Activated CD4-positive, alpha-beta T cell treated with anti-CD3 and anti-CD28 coated beads for 1 hour (primary cell): ENCODE measurements at regions not wholly inside any gene's neighbourhood (a gene's known extent, or its start where the extent isn't known, plus 50 kb on each side); places are given as distances from the start of the nearest gene placed in this dataset.

Experiments used
- DNase-seq: peaks from one replicate; pipeline ENCODE4 v3.0.0-alpha.2; 2020

DNA sequence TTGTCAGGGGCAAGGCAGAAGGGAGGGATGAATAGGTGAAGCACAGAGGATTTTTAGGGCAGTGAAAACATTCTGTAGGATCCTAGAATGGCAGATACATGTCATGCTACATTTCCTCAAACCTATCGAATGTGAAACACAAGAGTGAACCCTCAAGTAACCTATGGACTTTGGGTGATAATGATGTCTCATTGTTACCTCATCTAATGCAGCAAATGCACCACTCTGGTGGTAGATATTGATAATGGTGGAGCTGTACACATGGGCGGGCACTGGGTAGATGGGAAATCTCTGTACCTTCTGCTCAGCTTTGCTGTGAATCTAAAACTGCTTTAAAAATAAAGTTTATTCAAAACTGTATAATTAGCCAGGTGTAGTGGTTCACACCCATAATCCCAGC, 95.2 kb upstream of the NCK2 start:
- DNase-seq = no peak

DNA sequence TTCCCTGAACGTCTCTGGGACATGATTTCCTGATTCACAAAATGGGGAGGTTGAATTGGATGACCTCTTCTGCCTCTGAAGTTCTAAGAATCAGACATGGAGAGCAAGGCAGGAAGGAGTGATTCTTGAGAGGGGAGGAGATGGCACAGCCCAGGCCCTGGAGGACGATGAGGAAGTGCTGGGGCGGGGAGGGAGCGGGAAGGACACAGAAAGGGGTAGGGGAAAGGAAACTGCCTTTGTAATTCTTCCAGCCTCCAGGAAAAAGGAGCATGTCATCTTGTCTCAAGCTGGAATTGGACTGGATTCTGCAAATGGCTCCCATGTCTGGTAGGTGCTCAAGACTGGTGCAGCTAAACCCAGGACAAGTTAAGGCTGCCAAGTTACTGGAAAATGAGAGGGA, 97.0 kb upstream of the NCK2 start:
- no peak for DNase-seq

- DNase-seq = no peak
These were observed 98.0 kb upstream of the NCK2 start for GRCh38 chr2:105646774-105647076.

DNA sequence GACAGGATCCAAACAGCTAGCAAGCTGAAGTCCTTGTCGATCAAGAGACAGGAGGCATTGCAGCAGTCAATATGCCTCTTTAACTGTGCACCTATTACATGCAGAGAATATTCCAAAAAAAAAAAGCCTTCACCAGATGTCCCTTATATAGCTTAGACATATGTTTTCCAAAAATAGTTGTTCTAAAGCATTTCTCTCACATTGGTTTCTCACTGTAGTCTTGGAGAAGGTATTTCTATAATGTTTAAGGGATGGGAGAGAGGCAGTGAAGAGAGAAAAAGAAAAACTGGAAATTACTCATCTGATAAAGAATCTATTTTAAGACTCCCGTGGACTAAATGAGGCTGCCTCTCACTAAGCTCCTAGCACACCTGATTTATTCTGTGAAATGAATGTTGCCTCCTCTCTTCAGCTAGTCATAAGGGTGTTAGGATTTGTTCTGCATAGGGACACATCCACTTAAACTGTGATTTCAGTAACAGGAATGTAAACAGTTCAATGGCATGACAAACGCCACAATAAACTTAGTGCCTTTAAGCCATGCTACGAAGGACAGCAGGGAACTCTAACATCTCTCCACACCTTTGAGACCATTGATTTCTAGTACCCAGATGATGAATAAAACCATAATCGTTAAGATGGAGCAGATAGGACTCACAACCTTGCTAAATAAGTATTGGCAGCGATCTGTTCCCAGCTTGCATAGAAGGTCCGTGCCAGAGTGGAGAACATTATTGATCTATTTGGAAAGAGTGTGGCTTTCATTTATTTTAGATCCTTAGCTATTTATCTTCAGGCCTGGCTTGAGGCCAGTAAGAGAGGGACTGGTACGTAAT, 98.6 kb upstream of the NCK2 start:
- no peak for DNase-seq

- DNase-seq = no peak
These were observed 99.4 kb upstream of the NCK2 start for GRCh38 chr2:105645031-105645937.

DNA sequence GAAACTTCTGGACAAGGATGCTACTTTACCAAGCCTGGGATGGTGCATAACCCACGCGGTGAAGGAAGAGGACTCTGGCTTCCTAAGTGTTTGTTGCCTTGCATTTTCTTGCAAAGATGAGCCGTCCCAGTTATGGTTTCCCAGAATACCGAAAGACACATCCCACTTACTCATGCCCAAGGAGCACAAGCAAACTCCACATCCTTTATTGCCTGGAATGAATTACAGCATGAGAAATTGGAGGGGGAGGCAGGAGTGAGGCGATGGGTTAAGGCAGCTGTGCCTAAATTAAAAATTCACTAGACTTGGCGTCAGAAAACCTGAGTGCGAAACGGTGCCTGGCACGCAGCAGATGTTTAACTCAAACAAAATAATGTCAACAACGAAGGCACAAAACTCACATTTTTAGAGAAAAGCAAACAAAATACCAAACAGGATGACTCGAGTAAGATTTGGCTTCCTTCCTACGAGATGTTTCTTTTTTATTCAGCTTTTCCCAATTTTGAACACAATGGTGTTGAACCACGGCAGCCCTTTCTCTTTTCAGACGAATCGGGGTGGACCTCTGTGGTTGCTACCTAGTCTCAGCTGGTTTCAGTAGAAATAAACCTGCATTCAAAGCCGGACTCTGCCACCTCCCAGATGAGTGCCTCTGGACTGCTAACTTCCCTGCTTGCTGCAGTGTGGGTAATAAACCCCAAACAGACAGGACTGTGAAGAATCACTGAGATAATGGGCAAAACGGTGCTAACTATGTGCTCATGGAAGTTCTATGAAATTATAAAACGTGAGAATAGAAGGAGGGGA, 100.3 kb upstream of the NCK2 start:
- no peak for DNase-seq

DNA sequence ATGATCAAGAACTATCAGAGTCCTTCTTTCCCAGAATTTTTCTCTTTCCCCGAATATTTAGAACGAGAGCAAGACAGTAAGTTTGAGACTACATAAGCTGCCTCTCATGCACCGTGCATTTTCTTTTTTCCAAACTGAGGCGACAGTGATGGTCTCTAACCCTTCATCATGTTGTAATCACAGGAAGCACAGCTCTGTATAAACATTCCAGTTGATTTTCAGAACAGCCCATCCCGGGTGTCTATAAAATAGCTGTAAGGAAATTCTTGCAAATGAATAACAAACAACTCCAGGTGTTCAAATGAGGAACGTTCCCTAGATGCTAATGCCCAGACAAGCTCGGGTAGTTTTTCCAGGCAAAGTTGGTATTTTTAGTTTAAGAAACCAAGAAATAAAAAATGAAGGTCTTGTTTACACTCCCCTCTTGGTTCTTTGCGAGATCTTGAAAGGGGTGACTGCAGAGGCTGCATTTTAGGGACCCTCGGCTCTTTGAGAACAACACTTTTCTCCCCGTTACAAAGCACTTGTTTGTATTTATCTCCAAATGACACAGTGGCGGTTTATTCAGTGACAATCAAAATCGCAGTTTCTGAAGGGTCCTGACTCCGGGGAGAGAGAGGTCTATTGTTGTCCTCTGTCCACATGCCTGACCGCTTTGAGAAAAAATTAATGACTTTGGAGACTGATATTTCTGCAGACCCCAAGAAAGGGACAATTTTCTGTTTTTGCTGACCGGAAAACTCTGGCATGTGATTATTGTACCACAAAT, 101.1 kb upstream of the NCK2 start:
- DNase-seq = no peak

- DNase-seq = no peak
These were observed 103.3 kb upstream of the NCK2 start for GRCh38 chr2:105641389-105641811.

DNA sequence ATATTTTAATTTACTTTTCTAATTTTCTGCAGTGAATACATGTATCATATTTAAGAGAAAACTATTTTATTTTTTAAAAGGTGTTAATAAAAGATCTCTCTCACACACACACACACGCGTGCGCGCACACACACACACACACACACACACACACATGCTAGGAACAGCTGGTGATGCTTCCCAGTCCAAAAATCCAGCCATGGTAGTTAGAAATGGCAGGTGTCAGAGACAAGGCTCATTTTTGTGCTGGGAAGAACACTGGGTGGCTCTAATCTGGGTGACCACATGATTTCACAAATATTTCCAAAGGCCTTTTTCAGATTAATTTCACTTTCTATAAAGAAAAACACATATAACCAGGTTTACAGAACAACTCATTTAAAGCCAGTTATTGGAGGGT, 104.5 kb upstream of the NCK2 start:
- no peak for DNase-seq

DNA sequence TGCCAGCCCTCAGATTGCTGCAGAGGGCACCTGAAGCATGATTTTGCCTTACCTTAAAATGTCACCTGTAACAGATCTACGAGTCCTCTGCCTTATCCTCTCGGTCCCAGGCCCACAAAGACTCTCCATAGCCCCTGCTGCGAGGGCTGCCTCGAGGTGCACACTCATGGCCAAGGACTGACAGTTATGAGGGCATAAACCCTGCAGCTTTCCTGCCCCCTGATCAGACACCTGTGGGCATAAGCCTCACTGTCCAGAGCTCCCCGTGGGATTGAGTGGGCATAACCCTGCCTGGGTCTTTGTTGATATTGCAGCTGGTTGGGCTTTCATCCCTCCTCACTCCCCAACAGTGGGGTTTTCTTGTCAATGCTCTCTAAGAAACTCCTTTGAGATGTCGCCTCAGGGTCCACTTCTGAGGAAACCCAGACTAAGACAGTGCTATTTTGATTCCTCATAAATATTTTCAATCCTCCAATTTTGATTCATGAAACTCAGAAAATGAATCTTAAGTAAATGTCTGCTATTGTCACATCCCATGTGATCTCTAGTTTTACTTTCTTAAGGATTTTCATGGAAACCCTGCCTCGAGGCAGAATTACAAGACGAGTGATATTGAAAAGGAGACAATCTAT, 108.5 kb upstream of the NCK2 start:
- no peak for DNase-seq

DNA sequence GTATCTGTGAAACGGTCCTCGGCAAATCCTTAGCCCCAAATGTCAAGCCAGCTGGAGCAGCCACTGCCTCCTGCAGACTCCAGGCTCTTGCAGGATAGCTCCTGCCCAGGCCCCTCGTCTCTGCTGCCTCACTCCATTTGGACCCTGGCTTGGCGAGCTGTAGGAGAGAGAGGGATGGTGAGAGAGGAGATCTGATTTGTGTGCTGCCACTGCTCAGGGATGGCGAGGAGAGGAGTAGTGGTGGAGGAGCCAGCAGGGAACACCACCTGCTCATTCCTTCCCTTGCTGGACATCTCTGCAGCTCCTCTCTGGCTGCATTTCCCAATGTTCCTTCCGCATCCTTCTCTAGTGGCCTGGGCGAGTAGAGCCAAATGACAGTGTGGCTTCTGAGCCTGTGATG, 109.1 kb upstream of the NCK2 start:
- DNase-seq = no peak

- no peak for DNase-seq
These were observed 110.5 kb upstream of the NCK2 start for GRCh38 chr2:105634198-105634597.

DNA sequence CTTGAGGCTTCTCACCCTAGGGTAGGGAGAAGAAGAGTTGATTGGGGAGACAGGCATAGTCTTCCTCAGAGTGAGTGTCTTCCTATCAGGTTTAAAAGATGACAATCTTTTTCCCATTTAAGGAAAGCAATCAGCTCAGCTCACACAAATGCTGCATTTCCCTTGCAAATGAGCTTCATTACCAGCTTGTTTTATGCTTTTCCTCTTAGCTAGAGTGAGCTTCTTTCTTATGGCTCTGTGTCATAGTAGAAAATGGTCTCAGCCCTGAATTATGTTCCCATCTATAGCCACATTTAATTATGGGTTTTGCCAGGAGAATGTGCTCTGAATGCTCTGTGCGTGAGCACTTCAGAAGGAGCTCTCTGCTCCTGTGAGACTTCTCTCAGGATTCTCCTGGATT, 112.8 kb upstream of the NCK2 start:
- DNase-seq = no peak

DNA sequence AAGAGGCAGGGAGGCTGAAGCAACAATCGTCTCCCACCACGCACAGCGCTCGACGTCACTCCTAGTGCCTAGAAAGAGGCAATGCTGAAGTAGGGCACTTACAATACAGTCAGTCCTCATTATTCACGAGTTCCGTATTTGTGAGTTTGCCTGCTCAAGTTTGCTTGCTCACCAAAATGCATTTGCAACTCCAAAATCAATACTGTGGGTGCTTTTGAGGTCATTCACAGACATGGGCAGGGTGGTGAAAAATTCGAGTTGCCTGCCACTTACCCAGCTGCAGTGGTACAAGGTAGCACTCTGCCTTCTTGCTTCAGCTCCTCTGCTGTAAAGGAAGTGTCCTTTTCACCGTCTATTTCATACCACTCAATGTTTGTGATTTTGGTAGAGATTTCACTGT, 113.7 kb upstream of the NCK2 start:
- DNase-seq = no peak

DNA sequence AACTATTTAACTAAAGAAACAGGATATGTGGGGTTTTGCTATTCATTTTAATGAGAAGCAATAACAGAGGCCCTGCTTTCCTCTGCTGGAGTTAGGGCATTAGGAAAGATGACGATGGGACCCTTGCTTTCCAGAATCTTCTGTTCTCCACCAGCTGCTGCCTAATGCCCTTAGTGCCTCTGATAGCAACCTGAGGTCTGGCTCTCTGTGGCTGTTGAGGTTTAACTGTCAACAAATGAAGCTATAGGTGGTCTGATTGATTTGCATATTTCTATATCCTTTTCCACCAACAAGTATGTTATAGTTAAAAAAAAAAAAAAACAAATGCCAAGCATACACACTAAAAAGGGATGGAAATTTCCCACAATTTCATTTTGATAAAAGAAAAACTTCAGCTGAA, 115.1 kb upstream of the NCK2 start:
- DNase-seq = no peak

GRCh38 chr2:105627534-105627933, 117.2 kb upstream of the NCK2 start:
- DNase-seq = no peak

DNA sequence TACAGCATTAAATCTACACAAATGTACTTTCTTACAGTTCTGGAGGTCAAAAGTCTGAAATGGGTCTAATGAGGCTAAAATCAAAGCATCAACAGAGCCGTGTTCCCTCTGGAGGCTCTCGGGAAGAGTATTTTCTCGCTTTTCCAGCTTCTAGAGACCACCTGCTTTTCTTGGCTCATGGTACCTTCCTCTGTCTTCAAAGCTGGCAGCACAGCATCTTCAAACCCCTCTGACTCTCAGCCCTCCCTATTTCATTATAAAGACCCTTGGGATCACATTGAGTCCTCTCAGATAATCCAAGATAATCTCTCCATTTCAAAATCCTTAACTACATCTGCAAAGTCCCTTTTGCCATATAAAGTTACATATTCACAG, 117.8 kb upstream of the NCK2 start:
- DNase-seq = no peak

DNA sequence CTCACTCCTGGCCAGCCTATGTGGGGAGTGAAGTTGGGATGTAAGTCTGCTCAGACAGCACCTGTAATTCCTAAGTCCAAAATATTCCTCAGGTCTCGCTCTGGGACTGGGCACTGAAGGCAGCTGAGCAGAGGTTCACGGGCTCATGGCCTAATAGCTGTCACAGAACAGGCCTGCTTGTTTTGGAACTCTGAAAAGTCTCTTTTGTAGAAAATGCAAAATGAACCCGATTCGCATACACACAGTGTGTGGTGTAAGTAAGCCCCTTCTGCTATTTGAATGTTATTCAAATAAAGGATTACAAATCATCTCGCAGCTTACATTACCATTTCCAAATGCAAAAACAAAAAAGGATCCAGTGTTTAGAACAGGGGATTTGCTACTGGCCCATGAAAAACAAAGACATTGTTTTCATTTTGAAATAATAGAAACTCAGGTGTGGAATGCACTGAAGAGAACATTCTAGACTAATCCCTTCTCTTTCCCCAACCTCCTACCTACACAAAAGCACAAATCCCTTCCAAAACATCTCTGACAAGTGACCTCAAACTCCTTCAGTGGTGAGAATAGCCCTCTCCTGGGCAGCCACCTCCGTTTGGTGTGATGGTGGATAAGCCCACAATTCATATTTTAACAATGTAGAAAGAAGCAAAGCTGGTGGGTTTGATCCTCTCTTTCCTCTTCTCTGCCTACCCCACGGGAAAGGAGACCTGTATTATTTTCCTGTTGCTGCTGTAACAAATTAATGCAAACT, 118.3 kb upstream of the NCK2 start:
- DNase-seq = no peak

GRCh38 chr2:105625632-105626031, 119.1 kb upstream of the NCK2 start:
- no peak for DNase-seq

- no peak for DNase-seq
These were observed 123.7 kb upstream of the NCK2 start for GRCh38 chr2:105621038-105621437.

DNA sequence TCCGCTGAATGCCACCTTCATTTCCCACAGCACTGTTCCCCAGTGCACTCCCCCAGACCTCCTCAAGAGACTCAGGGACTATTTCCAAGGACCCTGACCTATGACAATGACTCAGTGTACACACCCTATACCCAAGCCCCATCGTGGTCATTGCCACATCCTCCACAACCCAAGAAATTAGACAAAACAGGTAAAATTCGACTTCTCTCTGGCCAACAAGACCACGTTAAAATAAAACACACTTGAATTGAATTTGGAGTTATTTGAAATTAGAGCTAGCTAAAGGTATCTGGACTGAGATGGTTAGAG, 126.4 kb upstream of the NCK2 start:
- DNase-seq = no peak
